Fibroblast of pulmonary artery (primary cell): ENCODE measurements at regions not wholly inside any gene's neighbourhood (a gene's known extent, or its start where the extent isn't known, plus 50 kb on each side); places are given as distances from the start of the nearest gene placed in this dataset.
"Not testable (repeated sequence)": the region's sequence is repeated elsewhere in the genome, so short reads cannot be mapped to it uniquely, and the experiment has no call there.

Experiments
- DNase-seq: peaks from one replicate; pipeline ENCODE4 v3.0.0-alpha.2; 2010; ENCODE audit warnings: low read depth
- H3K4me3 ChIP-seq: replicated peaks from 2 replicates; pipeline ENCODE4 v1.5.1; 2011; ENCODE audit warnings: low read depth, mild to moderate bottlenecking, control low read depth, low read length, moderate library complexity
- CTCF ChIP-seq: IDR thresholded peaks from 2 replicates; pipeline ENCODE4 v1.5.1; 2011; ENCODE audit warnings: mild to moderate bottlenecking, control low read depth, low read length, inconsistent platforms; ENCODE audit errors: missing control alignments

GRCh38 chr2:12555012-12555645, 161.6 kb upstream of the TRIB2 start:
- H3K4me3 ChIP-seq, result no peak overlapping the region
- DNase-seq, result peak; percentile 63
- peak; percentile 25 for TF ChIP-seq CTCF

- peak; percentile 71 for DNase-seq
- no peak for TF ChIP-seq CTCF
- no peak overlapping the region for H3K4me3 ChIP-seq
Measured at GRCh38 chr2:12556762-12557161, 160.0 kb upstream of the TRIB2 start.

GRCh38 chr2:12557688-12558087, 159.0 kb upstream of the TRIB2 start:
- DNase-seq, result no peak
- H3K4me3 ChIP-seq, result no peak overlapping the region
- TF ChIP-seq CTCF, result no peak

GRCh38 chr2:12558519-12558918, 158.2 kb upstream of the TRIB2 start:
- no peak for DNase-seq
- no peak overlapping the region for H3K4me3 ChIP-seq
- TF ChIP-seq CTCF, result no peak

GRCh38 chr2:12560618-12561017, 156.1 kb upstream of the TRIB2 start:
- no peak overlapping the region for H3K4me3 ChIP-seq
- no peak for TF ChIP-seq CTCF
- DNase-seq, result no peak

- TF ChIP-seq CTCF, result no peak
- no peak for DNase-seq
- no peak overlapping the region for H3K4me3 ChIP-seq
Measured at GRCh38 chr2:12567411-12567810, 149.3 kb upstream of the TRIB2 start.

GRCh38 chr2:12569510-12569909, 147.2 kb upstream of the TRIB2 start:
- H3K4me3 ChIP-seq, DNase-seq: not testable (repeated sequence)

- not testable (repeated sequence) for DNase-seq, H3K4me3 ChIP-seq
Measured at GRCh38 chr2:12569929-12570328, 146.8 kb upstream of the TRIB2 start.
